NCI-H2196 (cell line): ENCODE measurements at regions not wholly inside any gene's neighbourhood (a gene's known extent, or its start where the extent isn't known, plus 50 kb on each side); places are given as distances from the start of the nearest gene placed in this dataset.
"Not testable (repeated sequence)": the region's sequence is repeated elsewhere in the genome, so short reads cannot be mapped to it uniquely, and the experiment has no call there.

Experiments used
- DNase-seq: peaks from one replicate; lab custom pipeline; 2025; ENCODE audit not compliant: unreplicated experiment; lab: John Stamatoyannopoulos, UW

- DNase-seq = peak; percentile 40
Measured at GRCh38 chr12:75766263-75767160, 255.1 kb upstream of the KRR1 start.

GRCh38 chr12:75765170-75766059 is 254.0 kb upstream of the KRR1 start:
- peak; percentile 40 for DNase-seq

- DNase-seq = no peak
Measured at GRCh38 chr12:75764091-75764841, 252.9 kb upstream of the KRR1 start.

GRCh38 chr12:75760573-75761294 is 249.3 kb upstream of the KRR1 start:
- peak; percentile 22 for DNase-seq

DNA sequence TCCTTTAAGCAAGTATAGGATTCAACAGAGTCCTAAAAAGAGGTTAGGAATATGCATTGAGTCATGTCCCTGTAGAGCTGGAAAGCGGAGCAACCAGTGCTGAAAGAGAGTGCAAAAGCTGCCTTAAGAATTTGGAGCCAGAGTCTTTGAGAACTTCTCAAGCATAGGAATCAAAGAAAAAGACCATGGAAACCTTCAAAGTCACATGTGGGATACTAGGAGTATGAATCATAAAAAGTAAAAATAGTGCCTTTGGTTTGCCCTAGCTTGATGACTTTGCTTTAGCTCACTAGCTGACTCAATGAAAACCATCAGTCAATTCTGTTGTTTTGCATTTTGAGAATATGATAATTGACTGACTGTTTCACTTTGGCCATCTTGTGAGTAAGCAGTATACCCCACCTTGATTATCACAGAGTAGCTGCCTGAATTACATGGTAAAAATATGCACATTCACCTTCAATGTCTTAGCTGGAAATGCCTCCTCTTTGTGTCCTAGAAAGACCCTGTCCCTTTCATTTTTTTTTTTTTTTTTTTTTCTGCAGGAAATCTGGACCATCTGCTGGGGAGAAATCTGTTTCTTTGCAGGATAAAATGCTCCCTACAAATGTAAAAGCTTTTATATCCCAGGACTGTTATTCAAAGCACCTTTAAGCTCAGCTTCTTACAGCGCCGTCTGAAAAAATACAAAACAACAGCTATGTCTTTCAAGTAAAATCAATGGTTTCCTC is 248.6 kb upstream of the KRR1 start:
- DNase-seq = no peak

DNA sequence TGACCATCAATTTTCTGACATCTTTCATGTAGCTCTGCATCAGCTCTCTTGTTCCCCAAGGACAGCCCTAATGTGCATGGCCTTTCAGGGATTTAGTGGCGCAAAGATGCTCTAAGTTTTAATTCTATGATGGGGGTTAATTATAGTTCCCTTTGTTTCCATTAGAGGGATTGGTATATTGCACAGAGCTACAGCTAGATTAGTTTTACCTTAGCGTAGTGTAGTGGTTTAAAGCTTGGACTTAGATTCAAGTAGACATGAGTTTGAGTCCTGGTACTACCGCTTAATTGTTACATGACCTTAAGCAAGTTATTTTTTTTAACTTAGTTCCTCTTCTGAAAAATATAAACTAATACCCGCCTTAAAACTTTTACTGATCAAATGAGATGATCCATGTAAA is 247.8 kb upstream of the KRR1 start:
- no peak for DNase-seq

DNA sequence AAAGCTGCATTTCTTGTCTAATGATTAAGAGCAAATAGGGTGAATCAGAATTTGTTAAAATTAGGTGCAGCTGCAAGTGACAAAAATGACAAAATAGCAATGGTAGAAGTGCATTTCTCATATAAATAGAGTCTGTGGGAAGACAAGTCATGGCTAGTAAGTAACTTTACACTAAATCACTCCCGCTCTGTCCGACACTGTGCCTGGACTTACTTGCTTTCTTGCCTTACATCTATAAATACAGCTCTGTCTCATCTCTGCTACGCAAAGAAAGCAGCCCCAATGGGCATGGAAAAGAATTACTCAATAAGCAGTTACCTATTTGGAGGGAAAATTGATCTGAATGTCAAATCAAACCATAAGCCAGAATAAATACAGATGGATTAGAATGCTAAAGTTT is 245.4 kb upstream of the KRR1 start:
- DNase-seq = no peak

DNA sequence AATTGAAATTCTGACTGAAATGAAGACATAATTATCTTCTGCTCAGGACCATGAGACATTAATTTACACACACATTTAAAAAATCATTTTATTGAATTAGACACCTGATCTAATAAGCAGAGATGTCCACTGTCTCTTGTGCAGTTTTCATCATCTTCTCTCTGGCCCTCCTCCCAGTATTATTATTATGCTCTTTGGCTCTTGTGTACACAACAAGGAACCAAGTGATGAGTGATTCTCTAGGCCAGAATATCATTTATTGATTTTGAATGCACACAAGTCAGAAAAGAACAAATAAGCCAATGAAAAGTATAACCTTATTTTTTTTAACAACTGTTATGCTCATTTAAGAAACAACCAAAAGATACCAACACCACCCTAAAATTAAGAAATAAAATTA is 244.7 kb upstream of the KRR1 start:
- DNase-seq = no peak

GRCh38 chr12:75754698-75755097 is 243.3 kb upstream of the KRR1 start:
- DNase-seq = no peak

GRCh38 chr12:75754141-75754540 is 242.7 kb upstream of the KRR1 start:
- no peak for DNase-seq

DNA sequence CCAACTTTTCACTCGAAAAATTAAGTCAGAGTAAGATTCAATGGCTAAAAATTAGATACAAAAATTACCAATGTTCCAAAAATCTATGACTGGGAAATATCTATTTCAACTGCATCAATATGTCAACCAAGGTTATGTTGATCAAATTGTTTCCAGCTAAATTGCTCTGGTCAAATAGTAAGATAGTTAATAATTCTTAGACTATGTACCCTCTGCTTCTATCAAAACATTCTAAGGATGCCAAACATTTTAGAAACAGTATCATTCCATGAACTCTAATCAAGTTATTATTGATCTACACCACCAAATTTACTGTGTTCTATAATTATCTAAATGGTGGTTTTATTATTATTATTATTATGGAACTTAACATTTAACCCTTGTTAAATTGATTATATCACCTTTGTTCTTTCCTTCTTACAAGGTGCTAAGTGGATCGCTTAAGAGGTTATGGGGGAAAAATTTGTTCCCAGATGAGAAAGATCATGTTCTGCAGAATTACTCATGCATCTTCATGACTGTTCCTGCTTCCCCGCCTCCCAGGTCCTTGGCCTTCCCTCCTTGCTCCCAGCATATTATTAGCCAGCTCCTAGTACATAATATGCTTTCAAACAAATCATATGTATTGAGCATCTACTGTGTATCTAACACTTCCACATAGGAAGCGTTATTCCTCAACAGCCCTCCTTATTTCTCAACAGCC is 240.5 kb upstream of the KRR1 start:
- DNase-seq = no peak

DNA sequence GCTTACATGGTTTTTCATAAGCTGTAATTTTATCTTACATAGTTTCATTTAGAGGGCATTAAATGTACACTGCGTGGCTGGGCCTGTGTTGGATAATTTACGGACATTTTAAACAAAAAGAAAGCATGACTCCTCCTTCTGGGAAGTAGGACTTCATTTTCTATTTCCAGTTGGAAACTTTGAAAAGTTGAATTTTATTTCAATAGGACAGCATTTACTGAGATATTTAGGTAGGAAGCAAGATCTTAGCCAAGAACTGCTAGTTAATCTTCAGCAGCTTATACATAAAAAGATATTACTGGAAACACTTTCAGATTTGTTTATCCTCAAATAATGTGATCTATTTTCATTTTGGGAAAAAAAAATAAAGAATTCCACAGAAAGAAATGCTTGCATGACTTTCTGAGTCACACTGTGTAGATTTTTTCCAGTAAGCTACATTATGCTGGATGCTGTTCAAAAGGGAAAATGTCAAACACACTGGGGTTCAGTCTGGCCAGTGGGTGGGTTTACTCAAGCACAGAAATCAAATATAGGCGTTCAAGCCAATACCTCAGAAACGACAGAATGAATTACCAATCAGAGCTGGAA is 239.4 kb upstream of the KRR1 start:
- no peak for DNase-seq

DNA sequence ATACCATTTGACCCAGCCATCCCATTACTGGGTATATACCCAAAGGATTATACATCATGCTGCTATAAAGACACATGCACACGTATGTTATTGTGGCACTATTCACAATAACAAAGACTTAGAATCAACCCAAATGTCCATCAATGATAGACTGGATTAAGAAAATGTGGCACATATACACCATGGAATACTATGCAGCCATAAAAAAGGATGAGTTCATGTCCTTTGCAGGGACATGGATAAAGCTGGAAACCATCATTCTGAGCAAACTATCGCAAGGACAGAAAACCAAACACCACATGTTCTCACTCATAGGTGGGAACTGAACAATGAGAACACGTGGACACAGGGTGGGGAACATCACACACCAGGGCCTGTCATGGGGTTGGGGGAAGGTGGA is 237.6 kb upstream of the KRR1 start:
- DNase-seq = not testable (repeated sequence)

DNA sequence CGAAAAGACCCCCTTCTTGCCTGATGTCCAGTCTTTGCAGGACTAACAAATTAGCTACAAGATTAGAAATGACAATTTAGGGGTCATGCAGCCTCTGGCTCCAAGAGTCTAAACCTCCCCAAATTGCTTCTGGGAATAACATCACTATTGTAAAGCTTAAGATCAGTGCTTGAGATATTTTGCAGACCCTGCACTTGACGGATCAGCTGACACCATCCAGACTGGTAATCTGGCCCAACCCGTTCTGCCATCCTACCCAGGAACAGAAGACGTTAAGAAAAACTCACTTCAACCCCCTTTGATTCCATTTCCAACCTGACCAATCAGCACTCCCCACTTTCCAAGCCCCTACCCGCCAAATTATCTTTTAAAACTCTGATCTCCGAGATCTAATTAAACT is 236.7 kb upstream of the KRR1 start:
- DNase-seq = no peak

DNA sequence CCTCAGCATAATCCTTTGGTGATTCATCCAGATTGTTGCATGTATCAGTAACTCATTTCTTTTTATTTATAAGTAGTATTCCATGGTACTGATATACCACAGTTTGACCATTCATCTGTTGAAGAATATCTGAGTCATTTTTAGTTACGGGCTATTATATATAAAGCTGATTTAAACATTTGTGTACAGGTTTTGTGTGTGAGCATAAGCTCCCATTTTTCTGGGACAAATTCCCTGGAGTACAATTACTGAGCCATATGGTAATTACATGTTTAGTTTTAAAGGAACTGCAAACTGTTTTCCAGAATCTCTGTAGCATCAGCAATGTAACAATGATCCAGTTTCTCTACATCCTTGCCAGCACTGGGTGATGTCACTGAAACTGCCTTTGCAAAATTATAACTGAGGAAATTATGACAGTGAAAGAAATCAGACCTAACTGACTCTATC is 236.2 kb upstream of the KRR1 start:
- no peak for DNase-seq

DNA sequence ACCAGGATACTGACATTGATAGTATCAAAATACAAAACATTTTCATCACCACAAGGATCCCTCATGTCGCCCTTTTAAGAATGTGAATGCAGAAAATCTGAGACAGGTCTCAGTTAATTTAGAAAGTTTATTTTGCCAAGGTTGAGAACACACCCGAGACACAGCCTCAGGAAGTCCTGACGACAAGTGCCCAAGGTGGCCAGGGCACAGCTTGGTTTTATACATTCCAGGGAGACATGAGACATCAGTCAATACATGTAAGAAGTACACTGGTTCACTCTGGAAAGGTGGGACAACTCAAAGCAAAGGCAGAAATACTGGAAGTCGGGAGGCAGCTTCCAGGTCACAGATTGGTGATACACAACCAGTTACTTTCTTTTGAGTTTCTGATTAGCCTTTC is 235.2 kb upstream of the KRR1 start:
- no peak for DNase-seq

DNA sequence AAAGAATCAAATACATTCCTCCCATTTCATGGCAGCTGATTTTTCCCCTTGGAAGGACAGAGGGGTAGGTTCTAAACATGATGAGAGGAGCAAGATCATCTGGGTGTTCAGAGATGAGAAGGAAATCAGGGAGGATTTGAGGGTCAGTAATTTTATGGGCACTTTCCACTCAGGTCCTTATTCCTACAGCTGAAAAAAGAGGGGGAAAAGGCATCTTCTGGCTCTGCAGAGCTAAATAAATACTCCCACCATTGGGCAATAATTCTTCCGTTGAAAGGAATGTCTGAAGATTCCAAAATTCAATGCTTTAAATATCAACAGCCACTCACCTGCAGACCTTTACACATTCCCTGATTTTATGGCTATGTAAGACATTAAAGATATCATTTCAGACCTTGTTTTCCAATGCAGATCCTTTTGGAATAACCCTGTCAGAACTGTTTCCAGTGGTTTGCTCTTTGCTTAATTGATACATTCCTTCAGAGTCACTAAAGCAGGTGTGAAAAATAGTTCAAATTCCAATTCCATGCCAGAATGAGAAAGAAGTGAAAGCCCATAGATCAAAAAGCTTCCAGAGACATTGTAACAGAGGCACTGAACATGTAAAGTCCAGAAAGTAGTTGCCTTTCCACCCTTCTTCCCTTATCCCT is 233.3 kb upstream of the KRR1 start:
- no peak for DNase-seq

DNA sequence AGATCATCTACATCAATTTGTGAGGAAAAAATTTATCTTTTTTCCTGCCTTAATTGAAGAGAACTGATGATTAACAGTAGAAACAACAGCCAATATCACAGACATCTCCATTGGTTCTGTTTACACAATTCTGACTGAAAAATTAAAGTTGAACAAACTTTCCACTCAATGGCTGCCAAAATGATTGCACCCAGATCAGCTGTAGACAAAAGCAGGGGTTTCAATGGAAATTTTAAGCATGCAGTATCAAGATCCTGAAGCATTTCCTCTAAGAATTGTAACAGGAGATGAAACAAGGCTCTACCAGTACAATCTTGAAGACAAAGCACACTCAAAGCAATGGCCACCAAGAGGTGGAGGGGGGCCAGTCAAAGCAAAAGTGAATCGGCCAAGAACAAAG is 231.6 kb upstream of the KRR1 start:
- DNase-seq = no peak
